GM12892 (cell line): ENCODE measurements at regions not wholly inside any gene's neighbourhood (a gene's known extent, or its start where the extent isn't known, plus 50 kb on each side); places are given as distances from the start of the nearest gene placed in this dataset.

ENCODE experiments used
- POLR2A ChIP-seq: IDR thresholded peaks from 2 replicates; pipeline ENCODE4 v1.6.1; 2011; ENCODE audit warnings: low read depth, low read length, control low read depth
- POLR2AphosphoS5 ChIP-seq: IDR thresholded peaks from 2 replicates; pipeline ENCODE4 v1.6.1; 2011; ENCODE audit warnings: low read depth, low read length, control low read depth

DNA sequence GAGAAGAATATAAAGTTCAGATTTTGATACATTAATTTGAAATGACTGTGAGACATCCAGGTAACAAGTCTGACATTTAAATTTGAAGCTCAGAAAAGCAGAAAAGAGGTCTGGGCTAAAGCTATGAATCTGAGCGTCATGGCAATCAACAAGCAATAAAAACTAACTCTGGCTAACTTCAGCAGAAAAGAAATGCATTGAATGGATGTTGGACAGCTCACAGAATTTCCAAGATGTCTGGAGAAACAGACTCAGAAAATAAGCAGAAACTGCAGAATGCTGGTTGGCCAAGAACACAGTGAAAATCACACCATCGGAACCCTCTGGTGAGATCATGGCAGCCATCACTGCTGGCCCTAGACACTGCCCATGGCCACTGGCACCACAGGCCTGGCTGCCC is 366.6 kb downstream of the METTL4 start:
- TF ChIP-seq POLR2A (no peak), POLR2AphosphoS5 (no peak)
